SK-N-SH treated with all-trans-retinoic acid at 6 μM for 48 hours (cell line): ENCODE measurements at regions not wholly inside any gene's neighbourhood (a gene's known extent, or its start where the extent isn't known, plus 50 kb on each side); places are given as distances from the start of the nearest gene placed in this dataset.

Experiments used
- ATAC-seq: fragments of 200-7000 bp; cut with Tn5 transposase; 3 replicates; pipeline ENCODE4 v1.9.1; 2020; ENCODE audit warnings: mild to moderate bottlenecking, moderate library complexity
- ARNTL ChIP-seq: fragments of 450-650 bp; formaldehyde crosslinking; IDR thresholded peaks from 2 replicates; pipeline ENCODE4 v1.5.0; 2020; ENCODE audit warnings: low read depth, mild to moderate bottlenecking, moderate library complexity, borderline replicate concordance
- BACH2 ChIP-seq: fragments of 250-450 bp; sonication (Bioruptor Pico); IDR thresholded peaks from 2 replicates; pipeline ENCODE4 v1.9.0; 2021; ENCODE audit warnings: mild to moderate bottlenecking, borderline replicate concordance
- CREB5 ChIP-seq: fragments of 250-450 bp; sonication (Bioruptor Pico); IDR thresholded peaks from 2 replicates; pipeline ENCODE4 v1.5.1; 2020; ENCODE audit warnings: low read depth, mild to moderate bottlenecking, moderate library complexity
- CSRNP3 ChIP-seq: fragments of 250-450 bp; sonication (Bioruptor Pico); IDR thresholded peaks from 2 replicates; pipeline ENCODE4 v1.5.1; 2021; ENCODE audit warnings: mild to moderate bottlenecking, moderate library complexity
- ESRRG ChIP-seq: fragments of 250-450 bp; sonication (Bioruptor Pico); IDR thresholded peaks from 2 replicates; pipeline ENCODE4 v1.6.1; 2021; ENCODE audit warnings: mild to moderate bottlenecking
- GLIS3 ChIP-seq: fragments of 250-450 bp; sonication (Bioruptor Pico); IDR thresholded peaks from 2 replicates; pipeline ENCODE4 v1.5.0; 2020; ENCODE audit warnings: mild to moderate bottlenecking, moderate library complexity
- ISL1 ChIP-seq: fragments of 250-450 bp; sonication (Bioruptor Pico); IDR thresholded peaks from 2 replicates; pipeline ENCODE4 v2.1.2; 2022; ENCODE audit warnings: mild to moderate bottlenecking, moderate library complexity
- OSR1 ChIP-seq: fragments of 250-450 bp; sonication (Bioruptor Pico); IDR thresholded peaks from 2 replicates; pipeline ENCODE4 v1.8.0; 2022; ENCODE audit warnings: moderate library complexity, mild to moderate bottlenecking, inconsistent platforms
- PATZ1 ChIP-seq: fragments of 250-450 bp; sonication (Bioruptor Pico); IDR thresholded peaks from 2 replicates; pipeline ENCODE4 v1.8.0; 2020; ENCODE audit warnings: mild to moderate bottlenecking, moderate library complexity, borderline replicate concordance
- PPARA ChIP-seq: fragments of 250-450 bp; sonication (Bioruptor Pico); IDR thresholded peaks from 2 replicates; pipeline ENCODE4 v1.5.0; 2020; ENCODE audit warnings: mild to moderate bottlenecking, borderline replicate concordance
- RARB ChIP-seq: fragments of 250-450 bp; sonication (Bioruptor Pico); IDR thresholded peaks from 2 replicates; pipeline ENCODE4 v1.8.0; 2021; ENCODE audit warnings: mild to moderate bottlenecking, moderate library complexity
- SNAI2 ChIP-seq: fragments of 250-450 bp; sonication (Bioruptor Pico); IDR thresholded peaks from 2 replicates; pipeline ENCODE4 v1.5.0; 2020; ENCODE audit warnings: mild to moderate bottlenecking, moderate library complexity
- TCF4 ChIP-seq: fragments of 250-450 bp; sonication (Bioruptor Pico); IDR thresholded peaks from 2 replicates; pipeline ENCODE4 v1.8.0; 2021; ENCODE audit warnings: mild to moderate bottlenecking, moderate library complexity, borderline replicate concordance
- TOX ChIP-seq: fragments of 250-450 bp; sonication (Bioruptor Pico); IDR thresholded peaks from 2 replicates; pipeline ENCODE4 v1.8.0; 2021; ENCODE audit warnings: mild to moderate bottlenecking, moderate library complexity, borderline replicate concordance
- ZC3H10 ChIP-seq: fragments of 250-450 bp; sonication (Bioruptor Pico); IDR thresholded peaks from 2 replicates; pipeline ENCODE4 v1.5.1; 2021; ENCODE audit warnings: mild to moderate bottlenecking, moderate library complexity
- ZFP3 ChIP-seq: fragments of 250-450 bp; sonication (Bioruptor Pico); IDR thresholded peaks from 2 replicates; pipeline ENCODE4 v1.5.0; 2020; ENCODE audit warnings: mild to moderate bottlenecking, moderate library complexity
- ZFP30 ChIP-seq: fragments of 450-650 bp; formaldehyde crosslinking; IDR thresholded peaks from 2 replicates; pipeline ENCODE4 v1.5.0; 2022; ENCODE audit warnings: mild to moderate bottlenecking, moderate library complexity
- ZNF565 ChIP-seq: fragments of 450-650 bp; formaldehyde crosslinking; conservative IDR thresholded peaks from 2 replicates; pipeline ENCODE4 v1.5.0; 2020; ENCODE audit warnings: low read depth, mild to moderate bottlenecking, moderate library complexity
- ZNF70 ChIP-seq: fragments of 450-650 bp; formaldehyde crosslinking; IDR thresholded peaks from 2 replicates; pipeline ENCODE4 v1.5.0; 2020; ENCODE audit warnings: mild to moderate bottlenecking, moderate library complexity
- ZNF8 ChIP-seq: fragments of 450-650 bp; formaldehyde crosslinking; IDR thresholded peaks from 2 replicates; pipeline ENCODE4 v1.5.0; 2020; ENCODE audit warnings: mild to moderate bottlenecking, moderate library complexity
- TF ChIP-seq, protein P1 (sequence below): fragments of 250-450 bp; sonication (Bioruptor Pico); IDR thresholded peaks from 2 replicates; pipeline ENCODE4 v1.8.0; 2021; ENCODE audit warnings: low read depth, mild to moderate bottlenecking, moderate library complexity, borderline replicate concordance
- TF ChIP-seq, protein P2 (sequence below): fragments of 250-450 bp; sonication (Bioruptor Pico); IDR thresholded peaks from 2 replicates; pipeline ENCODE4 v1.5.0; 2020; ENCODE audit warnings: mild to moderate bottlenecking, moderate library complexity

- TF ChIP-seq ARNTL (CRISPR knock-in tag) (no peak), TOX (CRISPR knock-in tag) (no peak), ESRRG (CRISPR knock-in tag) (no peak), SNAI2 (CRISPR knock-in tag) (no peak), PATZ1 (CRISPR knock-in tag) (no peak), CREB5 (no peak), ZNF565 (CRISPR knock-in tag) (no peak), OSR1 (CRISPR knock-in tag) (no peak), PPARA (CRISPR knock-in tag) (no peak), ZFP3 (CRISPR knock-in tag) (no peak), CSRNP3 (CRISPR knock-in tag) (no peak), ZNF8 (CRISPR knock-in tag) (no peak), BACH2 (CRISPR knock-in tag) (no peak), ISL1 (CRISPR knock-in tag) (no peak), RARB (CRISPR knock-in tag) (no peak), ZNF70 (CRISPR knock-in tag) (no peak), GLIS3 (no peak), TCF4 (CRISPR knock-in tag) (no peak)
- TF ChIP-seq, protein P1, sequence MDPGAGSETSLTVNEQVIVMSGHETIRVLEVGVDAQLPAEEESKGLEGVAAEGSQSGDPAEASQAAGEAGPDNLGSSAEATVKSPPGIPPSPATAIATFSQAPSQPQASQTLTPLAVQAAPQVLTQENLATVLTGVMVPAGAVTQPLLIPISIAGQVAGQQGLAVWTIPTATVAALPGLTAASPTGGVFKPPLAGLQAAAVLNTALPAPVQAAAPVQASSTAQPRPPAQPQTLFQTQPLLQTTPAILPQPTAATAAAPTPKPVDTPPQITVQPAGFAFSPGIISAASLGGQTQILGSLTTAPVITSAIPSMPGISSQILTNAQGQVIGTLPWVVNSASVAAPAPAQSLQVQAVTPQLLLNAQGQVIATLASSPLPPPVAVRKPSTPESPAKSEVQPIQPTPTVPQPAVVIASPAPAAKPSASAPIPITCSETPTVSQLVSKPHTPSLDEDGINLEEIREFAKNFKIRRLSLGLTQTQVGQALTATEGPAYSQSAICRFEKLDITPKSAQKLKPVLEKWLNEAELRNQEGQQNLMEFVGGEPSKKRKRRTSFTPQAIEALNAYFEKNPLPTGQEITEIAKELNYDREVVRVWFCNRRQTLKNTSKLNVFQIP (CRISPR knock-in tag), result no peak
- TF ChIP-seq, protein P2, sequence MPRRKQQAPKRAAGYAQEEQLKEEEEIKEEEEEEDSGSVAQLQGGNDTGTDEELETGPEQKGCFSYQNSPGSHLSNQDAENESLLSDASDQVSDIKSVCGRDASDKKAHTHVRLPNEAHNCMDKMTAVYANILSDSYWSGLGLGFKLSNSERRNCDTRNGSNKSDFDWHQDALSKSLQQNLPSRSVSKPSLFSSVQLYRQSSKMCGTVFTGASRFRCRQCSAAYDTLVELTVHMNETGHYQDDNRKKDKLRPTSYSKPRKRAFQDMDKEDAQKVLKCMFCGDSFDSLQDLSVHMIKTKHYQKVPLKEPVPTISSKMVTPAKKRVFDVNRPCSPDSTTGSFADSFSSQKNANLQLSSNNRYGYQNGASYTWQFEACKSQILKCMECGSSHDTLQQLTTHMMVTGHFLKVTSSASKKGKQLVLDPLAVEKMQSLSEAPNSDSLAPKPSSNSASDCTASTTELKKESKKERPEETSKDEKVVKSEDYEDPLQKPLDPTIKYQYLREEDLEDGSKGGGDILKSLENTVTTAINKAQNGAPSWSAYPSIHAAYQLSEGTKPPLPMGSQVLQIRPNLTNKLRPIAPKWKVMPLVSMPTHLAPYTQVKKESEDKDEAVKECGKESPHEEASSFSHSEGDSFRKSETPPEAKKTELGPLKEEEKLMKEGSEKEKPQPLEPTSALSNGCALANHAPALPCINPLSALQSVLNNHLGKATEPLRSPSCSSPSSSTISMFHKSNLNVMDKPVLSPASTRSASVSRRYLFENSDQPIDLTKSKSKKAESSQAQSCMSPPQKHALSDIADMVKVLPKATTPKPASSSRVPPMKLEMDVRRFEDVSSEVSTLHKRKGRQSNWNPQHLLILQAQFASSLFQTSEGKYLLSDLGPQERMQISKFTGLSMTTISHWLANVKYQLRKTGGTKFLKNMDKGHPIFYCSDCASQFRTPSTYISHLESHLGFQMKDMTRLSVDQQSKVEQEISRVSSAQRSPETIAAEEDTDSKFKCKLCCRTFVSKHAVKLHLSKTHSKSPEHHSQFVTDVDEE (CRISPR knock-in tag), result no peak
- TF ChIP-seq, all 23 proteins: peak for 0
- no peak for ATAC-seq
Observed at GRCh38 chr3:59318881-59319280, 269.1 kb upstream of the CFAP20DC start.

GRCh38 chr3:59317386-59317785 lies 267.6 kb upstream of the CFAP20DC start:
- ATAC-seq, result no peak
- no peak for TF ChIP-seq ZFP3 (CRISPR knock-in tag)
- TF ChIP-seq, protein P2 (CRISPR knock-in tag), result no peak
- TF ChIP-seq ZNF70 (CRISPR knock-in tag), result no peak
- TF ChIP-seq OSR1 (CRISPR knock-in tag), result no peak
- TF ChIP-seq ISL1 (CRISPR knock-in tag), result no peak
- no peak for TF ChIP-seq CREB5
- TF ChIP-seq ZC3H10 (CRISPR knock-in tag), result no peak
- TF ChIP-seq ARNTL (CRISPR knock-in tag), result no peak
- no peak for TF ChIP-seq ZFP30
- TF ChIP-seq, all 23 proteins: peak for 0
